Progenitor cell of endocrine pancreas (in vitro differentiated cells): ENCODE measurements at regions not wholly inside any gene's neighbourhood (a gene's known extent, or its start where the extent isn't known, plus 50 kb on each side); places are given as distances from the start of the nearest gene placed in this dataset.

Source experiments
- DNase-seq: peaks from one replicate; pipeline ENCODE4 v3.0.0; 2021; ENCODE audit warnings: low spot score; ENCODE audit not compliant: unreplicated experiment
- H3K27ac Mint-ChIP-seq: 2 replicates; pipeline ENCODE4 v1.8.0; 2021; ENCODE audit warnings: mild to moderate bottlenecking, moderate library complexity, mixed read lengths
- H3K27me3 Mint-ChIP-seq: 2 replicates; pipeline ENCODE4 v1.8.0; 2021; ENCODE audit warnings: mixed read lengths
- H3K36me3 Mint-ChIP-seq: 2 replicates; pipeline ENCODE4 v1.8.0; 2022; ENCODE audit warnings: mixed read lengths; ENCODE audit not compliant: insufficient read depth
- H3K4me1 Mint-ChIP-seq: 2 replicates; pipeline ENCODE4 v1.8.0; 2021; ENCODE audit warnings: low read depth, mixed read lengths
- H3K4me3 Mint-ChIP-seq: 2 replicates; pipeline ENCODE4 v1.8.0; 2021; ENCODE audit warnings: low read depth, mild to moderate bottlenecking, moderate library complexity, mixed read lengths
- H3K9me3 Mint-ChIP-seq: 2 replicates; pipeline ENCODE4 v1.8.0; 2021; ENCODE audit warnings: low read depth, mixed read lengths
- CTCF ChIP-seq: fragments of 200-600 bp; sonication (generic); IDR thresholded peaks from one replicate; pipeline ENCODE4 v1.5.0; 2021; ENCODE audit warnings: antibody characterized with exemption, mild to moderate bottlenecking; ENCODE audit not compliant: unreplicated experiment

- Mint-ChIP-seq H3K36me3 (no peaks in the 10 kb centered on the region), H3K27ac (no peak overlapping the region), H3K27me3 (peaks cover 6% of the 10 kb centered on the region), H3K9me3 (peaks cover 13% of the 10 kb centered on the region), H3K4me1 (no peaks in the 10 kb centered on the region), H3K4me3 (no peak overlapping the region)
- no peak for DNase-seq
- no peak for TF ChIP-seq CTCF
These were observed 150.4 kb upstream of the ITGA6 start for GRCh38 chr2:172276961-172277360.

- TF ChIP-seq CTCF, result no peak
- H3K9me3 Mint-ChIP-seq, result peaks cover 7% of the 10 kb centered on the region
- H3K27me3 Mint-ChIP-seq, result peaks cover 6% of the 10 kb centered on the region
- no peak overlapping the region for H3K4me3 Mint-ChIP-seq
- no peaks in the 10 kb centered on the region for H3K36me3 Mint-ChIP-seq
- DNase-seq, result no peak
- no peak overlapping the region for H3K27ac Mint-ChIP-seq
- no peaks in the 10 kb centered on the region for H3K4me1 Mint-ChIP-seq
These were observed 148.7 kb upstream of the ITGA6 start for GRCh38 chr2:172278667-172279066.

GRCh38 chr2:172279214-172279613 is 148.2 kb upstream of the ITGA6 start:
- Mint-ChIP-seq H3K4me3 (no peak overlapping the region), H3K4me1 (no peaks in the 10 kb centered on the region), H3K36me3 (no peaks in the 10 kb centered on the region), H3K27ac (no peak overlapping the region), H3K27me3 (peaks cover 6% of the 10 kb centered on the region), H3K9me3 (peaks cover 7% of the 10 kb centered on the region)
- DNase-seq, result no peak
- no peak for TF ChIP-seq CTCF

- Mint-ChIP-seq H3K27ac (no peak overlapping the region), H3K27me3 (peaks cover 6% of the 10 kb centered on the region), H3K4me3 (no peak overlapping the region), H3K9me3 (peaks cover 7% of the 10 kb centered on the region), H3K4me1 (no peaks in the 10 kb centered on the region), H3K36me3 (no peaks in the 10 kb centered on the region)
- DNase-seq, result no peak
- TF ChIP-seq CTCF, result no peak
These were observed 147.6 kb upstream of the ITGA6 start for GRCh38 chr2:172279813-172280212.

- no peak for DNase-seq
- Mint-ChIP-seq H3K36me3 (no peaks in the 10 kb centered on the region), H3K27ac (no peak overlapping the region), H3K4me3 (no peak overlapping the region), H3K9me3 (peaks cover 7% of the 10 kb centered on the region), H3K4me1 (peaks cover 2% of the 10 kb centered on the region), H3K27me3 (peaks cover 7% of the 10 kb centered on the region)
- no peak for TF ChIP-seq CTCF
These were observed 146.6 kb upstream of the ITGA6 start for GRCh38 chr2:172280571-172281361.
